BE2C (cell line): ENCODE measurements at regions not wholly inside any gene's neighbourhood (a gene's known extent, or its start where the extent isn't known, plus 50 kb on each side); places are given as distances from the start of the nearest gene placed in this dataset.

Experiments
- DNase-seq: peaks from one replicate; pipeline ENCODE4 v3.0.0-alpha.2; 2020
- H3K27me3 ChIP-seq: fragments of 250-450 bp; sonication (Bioruptor Pico); 2 replicates; pipeline ENCODE4 v1.5.1; 2020; ENCODE audit warnings: mild to moderate bottlenecking
- H3K36me3 ChIP-seq: fragments of 250-450 bp; sonication (Bioruptor Pico); 2 replicates; pipeline ENCODE4 v1.5.1; 2020; ENCODE audit warnings: mild to moderate bottlenecking
- H3K4me1 ChIP-seq: fragments of 250-450 bp; sonication (Bioruptor Pico); 2 replicates; pipeline ENCODE4 v1.5.1; 2020
- H3K4me3 ChIP-seq: 2 replicates; pipeline ENCODE4 v1.5.1; 2011; ENCODE audit warnings: low read depth, low read length
- H3K9me3 ChIP-seq: fragments of 250-450 bp; sonication (Bioruptor Pico); 2 replicates; pipeline ENCODE4 v1.5.1; 2020
- TF ChIP-seq, protein P1 (sequence below): IDR thresholded peaks from 2 replicates; pipeline ENCODE4 v1.5.1; 2012; ENCODE audit warnings: mild to moderate bottlenecking, low read depth, low read length

- H3K4me1 ChIP-seq, result no peaks in the 10 kb centered on the region
- no peak overlapping the region for H3K4me3 ChIP-seq
- no peaks in the 10 kb centered on the region for H3K27me3 ChIP-seq
- no peaks in the 10 kb centered on the region for H3K9me3 ChIP-seq
- DNase-seq, result no peak
- TF ChIP-seq, protein P1, sequence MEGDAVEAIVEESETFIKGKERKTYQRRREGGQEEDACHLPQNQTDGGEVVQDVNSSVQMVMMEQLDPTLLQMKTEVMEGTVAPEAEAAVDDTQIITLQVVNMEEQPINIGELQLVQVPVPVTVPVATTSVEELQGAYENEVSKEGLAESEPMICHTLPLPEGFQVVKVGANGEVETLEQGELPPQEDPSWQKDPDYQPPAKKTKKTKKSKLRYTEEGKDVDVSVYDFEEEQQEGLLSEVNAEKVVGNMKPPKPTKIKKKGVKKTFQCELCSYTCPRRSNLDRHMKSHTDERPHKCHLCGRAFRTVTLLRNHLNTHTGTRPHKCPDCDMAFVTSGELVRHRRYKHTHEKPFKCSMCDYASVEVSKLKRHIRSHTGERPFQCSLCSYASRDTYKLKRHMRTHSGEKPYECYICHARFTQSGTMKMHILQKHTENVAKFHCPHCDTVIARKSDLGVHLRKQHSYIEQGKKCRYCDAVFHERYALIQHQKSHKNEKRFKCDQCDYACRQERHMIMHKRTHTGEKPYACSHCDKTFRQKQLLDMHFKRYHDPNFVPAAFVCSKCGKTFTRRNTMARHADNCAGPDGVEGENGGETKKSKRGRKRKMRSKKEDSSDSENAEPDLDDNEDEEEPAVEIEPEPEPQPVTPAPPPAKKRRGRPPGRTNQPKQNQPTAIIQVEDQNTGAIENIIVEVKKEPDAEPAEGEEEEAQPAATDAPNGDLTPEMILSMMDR, result no peak
- H3K36me3 ChIP-seq, result no peaks in the 10 kb centered on the region
These were observed 248.1 kb upstream of the DEPDC1 start for GRCh38 chr1:68745011-68745410.

DNA sequence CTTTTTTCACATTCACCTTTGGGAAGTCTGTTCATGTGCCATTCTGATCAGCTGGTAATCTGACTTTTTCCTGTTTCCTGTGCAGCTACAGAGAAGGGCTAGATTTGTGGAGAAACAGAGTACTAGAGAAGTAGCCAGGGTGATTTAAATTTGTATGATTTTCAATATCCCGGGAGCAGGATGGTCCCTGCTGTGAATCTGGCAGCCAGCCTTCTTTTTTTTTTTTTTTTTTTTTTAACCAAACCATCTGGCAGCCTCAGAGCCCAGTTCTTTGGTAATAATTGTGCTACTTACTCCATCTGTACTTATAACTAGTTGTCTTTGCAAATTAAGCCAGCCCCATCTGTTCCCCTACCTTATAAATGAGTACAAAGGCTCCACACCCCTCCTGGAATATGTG, 248.6 kb upstream of the DEPDC1 start:
- no peaks in the 10 kb centered on the region for H3K4me1 ChIP-seq
- H3K36me3 ChIP-seq, result no peaks in the 10 kb centered on the region
- H3K27me3 ChIP-seq, result no peaks in the 10 kb centered on the region
- DNase-seq, result no peak
- TF ChIP-seq, protein P1, result no peak
- H3K4me3 ChIP-seq, result no peak overlapping the region
- H3K9me3 ChIP-seq, result no peaks in the 10 kb centered on the region

DNA sequence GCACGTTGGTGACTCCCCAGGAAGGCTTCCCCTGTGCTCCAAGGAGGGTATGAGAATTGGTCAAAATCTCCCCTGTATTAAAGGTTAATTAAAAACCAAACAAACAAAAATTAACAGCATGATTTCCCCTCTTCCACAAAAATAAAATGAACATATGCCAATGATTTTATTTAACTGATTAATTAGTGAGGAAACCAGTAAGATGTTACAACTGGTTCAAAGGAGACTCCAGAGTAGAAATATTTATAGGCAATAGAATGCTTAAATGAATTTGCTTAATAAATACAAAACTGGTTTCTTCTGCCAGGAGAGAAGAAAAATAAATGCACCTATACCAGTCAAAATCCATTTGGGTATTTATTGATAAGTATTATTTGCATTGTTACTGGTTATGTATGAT, 249.5 kb upstream of the DEPDC1 start:
- Histone ChIP-seq H3K9me3 (no peaks in the 10 kb centered on the region), H3K27me3 (no peaks in the 10 kb centered on the region), H3K4me1 (no peaks in the 10 kb centered on the region), H3K36me3 (no peaks in the 10 kb centered on the region), H3K4me3 (no peak overlapping the region)
- TF ChIP-seq, protein P1, result no peak
- no peak for DNase-seq

DNA sequence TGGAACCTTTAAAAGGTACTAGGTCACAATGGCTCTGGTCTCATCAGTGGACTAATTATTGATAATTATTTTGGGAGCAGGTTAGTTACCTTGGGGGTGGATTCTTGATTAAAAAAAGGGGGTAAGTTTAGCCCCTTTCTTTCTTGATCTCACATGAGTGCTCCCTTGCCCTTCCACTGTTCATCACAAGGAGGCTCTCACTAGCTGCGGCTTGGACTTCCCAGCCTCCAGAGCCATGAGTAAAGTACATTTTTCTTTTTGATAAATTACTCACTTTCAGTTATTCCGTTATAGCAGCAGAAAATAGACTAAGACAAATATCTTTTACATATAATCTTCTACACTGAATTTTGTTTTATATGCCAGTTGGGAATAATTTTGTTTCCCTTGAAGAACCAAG, 254.8 kb upstream of the DEPDC1 start:
- Histone ChIP-seq H3K27me3 (no peaks in the 10 kb centered on the region), H3K4me1 (no peaks in the 10 kb centered on the region), H3K4me3 (no peak overlapping the region), H3K36me3 (no peaks in the 10 kb centered on the region), H3K9me3 (no peaks in the 10 kb centered on the region)
- DNase-seq, result no peak
- TF ChIP-seq, protein P1, result 0 out of 2 replicates have a peak, but pooled peaks have one; percentile 6

DNA sequence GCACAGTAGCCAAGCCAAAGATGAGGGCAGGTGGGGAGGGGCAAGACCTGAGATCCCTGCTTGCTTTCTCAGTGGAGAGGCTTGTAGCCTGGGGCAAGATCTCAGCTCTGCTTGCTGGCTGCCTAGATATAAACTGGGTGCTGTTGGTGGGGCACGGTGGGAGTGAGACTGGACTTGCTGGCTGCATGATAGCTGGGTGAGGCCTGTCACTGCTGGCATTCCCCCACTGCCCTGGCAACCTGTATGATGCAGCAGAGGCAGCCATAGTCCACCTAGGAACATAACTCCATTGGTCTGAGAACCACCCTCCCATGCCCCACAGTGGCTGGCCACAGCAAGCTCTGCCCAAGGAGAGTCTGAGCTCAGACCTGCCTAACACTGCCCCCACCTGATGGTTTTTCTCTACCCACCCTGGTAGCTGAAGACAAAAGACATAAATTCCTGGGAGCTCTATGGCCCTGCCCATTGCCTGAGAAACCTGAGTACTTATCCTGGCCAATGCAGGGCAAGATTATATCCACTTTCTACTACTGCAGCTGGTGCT, 261.9 kb upstream of the DEPDC1 start:
- DNase-seq, result no peak
- no peaks in the 10 kb centered on the region for H3K4me1 ChIP-seq
- no peaks in the 10 kb centered on the region for H3K9me3 ChIP-seq
- TF ChIP-seq, protein P1, result no peak
- H3K36me3 ChIP-seq, result no peaks in the 10 kb centered on the region
- H3K4me3 ChIP-seq, result no peak overlapping the region
- no peaks in the 10 kb centered on the region for H3K27me3 ChIP-seq

DNA sequence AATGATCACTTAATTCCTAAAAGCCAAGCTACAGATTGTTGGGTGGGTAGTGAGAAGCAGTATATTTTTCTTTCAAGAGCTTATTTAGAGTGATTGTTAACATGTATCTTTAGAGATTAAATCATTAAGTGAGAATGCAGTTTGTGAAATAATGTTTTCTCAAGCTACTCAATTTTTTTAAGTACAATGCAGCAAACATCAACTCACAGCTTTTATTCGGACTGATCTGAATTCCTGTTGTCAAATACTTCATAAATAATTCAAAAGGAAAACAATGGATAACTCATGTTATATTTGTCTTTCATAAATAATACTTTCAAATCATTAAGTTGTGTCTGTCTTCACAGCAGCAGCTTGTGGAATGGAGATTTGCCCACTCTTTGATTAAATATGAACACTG, 271.1 kb upstream of the DEPDC1 start:
- H3K4me1 ChIP-seq, result no peaks in the 10 kb centered on the region
- DNase-seq, result no peak
- no peaks in the 10 kb centered on the region for H3K9me3 ChIP-seq
- no peaks in the 10 kb centered on the region for H3K36me3 ChIP-seq
- TF ChIP-seq, protein P1, result no peak
- no peaks in the 10 kb centered on the region for H3K27me3 ChIP-seq
- H3K4me3 ChIP-seq, result no peak overlapping the region
